B cell (primary cell): ENCODE measurements at regions not wholly inside any gene's neighbourhood (a gene's known extent, or its start where the extent isn't known, plus 50 kb on each side); places are given as distances from the start of the nearest gene placed in this dataset.

ENCODE experiments used
- ATAC-seq: fragments of 200-7000 bp; cut with Tn5 transposase; one replicate; pipeline ENCODE4 v1.10.0; 2021; ENCODE audit warnings: low read depth, mild to moderate bottlenecking, moderate number of reproducible peaks, moderate library complexity
- CTCF ChIA-PET: fragments of 350-600 bp; sonication (Branson Sonifier 250); formaldehyde crosslinking; loops from one replicate; lab custom pipeline; 2021; ENCODE audit warnings: antibody characterized with exemption, inconsistent platforms; lab: Charles Lee
- POLR2A ChIA-PET: fragments of 350-600 bp; sonication (Branson Sonifier 250); formaldehyde crosslinking; loops from one replicate; lab custom pipeline; 2021; ENCODE audit warnings: antibody characterized with exemption; lab: Charles Lee
- DNase-seq: peaks from one replicate; pipeline ENCODE4 v3.0.0; 2013
- H2AFZ ChIP-seq: 2 replicates; pipeline ENCODE4 v1.6.1; 2012; ENCODE audit warnings: mild to moderate bottlenecking, low read depth, low read length; ENCODE audit not compliant: insufficient read depth, poor library complexity, severe bottlenecking
- H3K27ac ChIP-seq, 2 donors: 1 replicate in 1 of 2; 2 replicates in 1 of 2; pipeline ENCODE4 v1.5.1; 2012 to 2013; ENCODE audit warnings: low read length in 2 of 2, mild to moderate bottlenecking in 2 of 2, moderate library complexity in 1 of 2
- H3K27me3 ChIP-seq, 4 experiments: fragments of 200-600 bp in 1 of 4; sonication (generic) in 1 of 4; replicated peaks in 1 of 4; 1 replicate in 2 of 4; 2 replicates in 2 of 4; pipeline versions ENCODE4 v1.6.1 to v1.7.0; 2013 to 2016; ENCODE audit warnings: low read length in 3 of 4, mild to moderate bottlenecking in 2 of 4, mixed read lengths in 1 of 4, moderate library complexity in 1 of 4; ENCODE audit not compliant: insufficient read depth in 4 of 4, control insufficient read depth in 3 of 4; ENCODE audit errors: control extremely low read depth in 1 of 4
- H3K36me3 ChIP-seq, 2 experiments: replicated peaks in 1 of 2; 1 replicate in 1 of 2; 2 replicates in 1 of 2; pipeline versions ENCODE4 v1.6.1 to v1.7.1; 2013; ENCODE audit warnings: low read length in 1 of 2; ENCODE audit not compliant: insufficient read depth in 2 of 2, control insufficient read depth in 1 of 2; ENCODE audit errors: control extremely low read depth in 1 of 2, extremely low read depth in 1 of 2
- H3K4me1 ChIP-seq, 2 donors: fragments of 200-600 bp in 1 of 2; sonication (generic) in 1 of 2; 1 replicate in 1 of 2; 2 replicates in 1 of 2; pipeline versions ENCODE4 v1.5.1 to v1.6.1; 2013 to 2017; ENCODE audit warnings: low read length in 2 of 2; ENCODE audit not compliant: control insufficient read depth in 2 of 2, insufficient read depth in 2 of 2
- H3K4me2 ChIP-seq: replicated peaks from 2 replicates; pipeline ENCODE3; 2012; ENCODE audit warnings: mild to moderate bottlenecking, low read depth, low read length; ENCODE audit not compliant: poor library complexity, severe bottlenecking
- H3K4me3 ChIP-seq, 5 experiments: fragments of 200-600 bp in 1 of 5; sonication (generic) in 1 of 5; 1 replicate in 3 of 5; 2 replicates in 2 of 5; pipeline versions ENCODE4 v1.5.1 to v1.7.0; 2011 to 2016; ENCODE audit warnings: low read length in 4 of 5, mild to moderate bottlenecking in 4 of 5, low read depth in 2 of 5, control low read depth in 1 of 5, moderate library complexity in 1 of 5; ENCODE audit not compliant: insufficient read depth in 1 of 5; ENCODE audit errors: control extremely low read depth in 1 of 5, extremely low read depth in 1 of 5
- H3K79me2 ChIP-seq: fragments of 200-600 bp; sonication (generic); one replicate; pipeline ENCODE4 v1.6.0; 2016; ENCODE audit warnings: low read length; ENCODE audit not compliant: control insufficient read depth, insufficient read depth
- H3K9ac ChIP-seq: fragments of 200-600 bp; sonication (generic); 2 replicates; pipeline ENCODE4 v1.6.1; 2017; ENCODE audit warnings: mild to moderate bottlenecking, low read length, moderate library complexity
- H3K9me3 ChIP-seq, 3 donors: one replicate each; pipeline versions ENCODE4 v1.6.1 to v1.7.1; 2013; ENCODE audit warnings: low read length in 2 of 3; ENCODE audit not compliant: control insufficient read depth in 2 of 3, insufficient read depth in 1 of 3; ENCODE audit errors: control extremely low read depth in 1 of 3
- H4K20me1 ChIP-seq: 2 replicates; pipeline ENCODE4 v1.6.0; 2012; ENCODE audit warnings: mild to moderate bottlenecking, low read length; ENCODE audit not compliant: insufficient read depth, control insufficient read depth, poor library complexity, severe bottlenecking
- H3K27ac Mint-ChIP-seq: one replicate; pipeline ENCODE4 v1.8.0; 2021; ENCODE audit warnings: mixed read lengths
- H3K27me3 Mint-ChIP-seq: one replicate; pipeline ENCODE4 v1.8.0; 2021; ENCODE audit warnings: mixed read lengths
- H3K4me1 Mint-ChIP-seq: one replicate; pipeline ENCODE4 v1.8.0; 2021; ENCODE audit warnings: mixed read lengths
- H3K4me3 Mint-ChIP-seq: one replicate; pipeline ENCODE4 v1.8.0; 2021; ENCODE audit warnings: mixed read lengths
- H3K9me3 Mint-ChIP-seq: one replicate; pipeline ENCODE4 v1.8.0; 2022; ENCODE audit warnings: mixed read lengths; ENCODE audit not compliant: insufficient read depth
- EZH2 ChIP-seq: IDR thresholded peaks from 2 replicates; pipeline ENCODE4 v1.6.1; 2012; ENCODE audit warnings: borderline replicate concordance, low read depth, mild to moderate bottlenecking, moderate library complexity, low read length; ENCODE audit not compliant: insufficient read depth, poor library complexity, severe bottlenecking
- WGBS: methylation state at CpG from one replicate; pipeline ENCODE4 v1.1.5; 2013; ENCODE audit warnings: missing lambda C conversion rate; ENCODE audit not compliant: insufficient coverage; 5-methylcytosine and 5-hydroxymethylcytosine counted together
- intact Hi-C: fragments of 100-400 bp; cut with micrococcal nuclease; formaldehyde crosslinking; loops from one replicate; pipeline ENCODE4 v1.10.0; 2022
- TF ChIP-seq, protein P1 (sequence below): fragments of 200-600 bp; IDR thresholded peaks from one replicate; pipeline ENCODE4 v1.8.0; 2022; ENCODE audit warnings: antibody characterized with exemption, mild to moderate bottlenecking

DNA sequence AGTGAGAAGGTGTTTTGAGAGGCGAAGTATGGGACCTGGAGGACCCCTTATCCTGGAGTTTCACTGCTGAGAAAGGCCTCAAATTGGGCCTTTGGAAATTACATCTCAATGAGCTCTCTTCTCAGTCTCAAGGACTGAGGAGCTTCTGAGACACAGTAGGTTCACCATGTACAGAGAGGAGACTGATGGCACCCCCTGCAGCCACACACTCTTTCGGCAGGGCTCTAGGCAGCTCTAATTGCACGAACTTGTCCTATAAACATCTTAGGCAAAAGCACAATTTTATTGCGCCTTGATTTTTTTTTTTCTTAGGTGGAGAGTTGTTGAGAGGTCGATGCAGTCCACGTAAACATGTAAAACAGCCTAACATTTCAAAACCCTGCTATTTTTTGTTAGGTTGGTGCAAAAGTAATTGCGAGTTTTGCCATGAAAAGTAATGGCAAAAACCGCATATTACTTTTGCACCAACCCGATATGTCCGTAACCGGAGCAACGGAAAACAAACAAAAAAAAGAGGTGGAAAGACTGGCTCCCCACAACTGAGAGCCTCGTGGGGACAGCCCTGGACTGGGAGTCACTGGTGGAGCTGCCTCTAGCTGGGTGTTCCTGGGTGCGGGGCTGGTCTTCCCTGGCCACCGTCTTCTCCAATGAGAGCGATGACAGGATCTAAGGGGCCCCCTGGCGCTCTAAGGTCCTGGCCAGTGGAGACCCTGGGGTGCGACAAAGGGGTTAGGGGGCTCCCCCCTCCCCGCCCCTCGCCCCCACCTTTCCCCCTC, 84.0 kb upstream of the EYA2 start:
- 78% methylated on average over 12 of the region's 20 CpGs for WGBS
- Mint-ChIP-seq H3K4me1 (no peaks in the 10 kb centered on the region), H3K4me3 (no peak overlapping the region), H3K27ac (no peak overlapping the region), H3K27me3 (peaks cover 41% of the 10 kb centered on the region), H3K9me3 (no peaks in the 10 kb centered on the region)
- DNase-seq = no peak
- H3K4me2 ChIP-seq = no peak overlapping the region
- intact Hi-C loops = no loop called here
- no peak overlapping the region for H3K9ac ChIP-seq
- no peak overlapping the region for H2AFZ ChIP-seq
- no peaks in the 10 kb centered on the region for H4K20me1 ChIP-seq
- no peaks in the 10 kb centered on the region for H3K9me3 ChIP-seq
- H3K27ac ChIP-seq = no peak overlapping the region
- no peaks in the 10 kb centered on the region for H3K79me2 ChIP-seq
- H3K36me3 ChIP-seq = no peaks in the 10 kb centered on the region
- ChIA-PET CTCF (no interaction called here), POLR2A (no interaction called here)
- H3K27me3 ChIP-seq = peaks cover 0 to 18% (median 3%) of the 10 kb centered on the region in 4 experiments
- TF ChIP-seq, protein P1, sequence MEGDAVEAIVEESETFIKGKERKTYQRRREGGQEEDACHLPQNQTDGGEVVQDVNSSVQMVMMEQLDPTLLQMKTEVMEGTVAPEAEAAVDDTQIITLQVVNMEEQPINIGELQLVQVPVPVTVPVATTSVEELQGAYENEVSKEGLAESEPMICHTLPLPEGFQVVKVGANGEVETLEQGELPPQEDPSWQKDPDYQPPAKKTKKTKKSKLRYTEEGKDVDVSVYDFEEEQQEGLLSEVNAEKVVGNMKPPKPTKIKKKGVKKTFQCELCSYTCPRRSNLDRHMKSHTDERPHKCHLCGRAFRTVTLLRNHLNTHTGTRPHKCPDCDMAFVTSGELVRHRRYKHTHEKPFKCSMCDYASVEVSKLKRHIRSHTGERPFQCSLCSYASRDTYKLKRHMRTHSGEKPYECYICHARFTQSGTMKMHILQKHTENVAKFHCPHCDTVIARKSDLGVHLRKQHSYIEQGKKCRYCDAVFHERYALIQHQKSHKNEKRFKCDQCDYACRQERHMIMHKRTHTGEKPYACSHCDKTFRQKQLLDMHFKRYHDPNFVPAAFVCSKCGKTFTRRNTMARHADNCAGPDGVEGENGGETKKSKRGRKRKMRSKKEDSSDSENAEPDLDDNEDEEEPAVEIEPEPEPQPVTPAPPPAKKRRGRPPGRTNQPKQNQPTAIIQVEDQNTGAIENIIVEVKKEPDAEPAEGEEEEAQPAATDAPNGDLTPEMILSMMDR = no peak
- no peak for TF ChIP-seq EZH2
- no peak for ATAC-seq
- H3K4me3 ChIP-seq = no peak overlapping the region
- H3K4me1 ChIP-seq = no peaks in the 10 kb centered on the region

DNA sequence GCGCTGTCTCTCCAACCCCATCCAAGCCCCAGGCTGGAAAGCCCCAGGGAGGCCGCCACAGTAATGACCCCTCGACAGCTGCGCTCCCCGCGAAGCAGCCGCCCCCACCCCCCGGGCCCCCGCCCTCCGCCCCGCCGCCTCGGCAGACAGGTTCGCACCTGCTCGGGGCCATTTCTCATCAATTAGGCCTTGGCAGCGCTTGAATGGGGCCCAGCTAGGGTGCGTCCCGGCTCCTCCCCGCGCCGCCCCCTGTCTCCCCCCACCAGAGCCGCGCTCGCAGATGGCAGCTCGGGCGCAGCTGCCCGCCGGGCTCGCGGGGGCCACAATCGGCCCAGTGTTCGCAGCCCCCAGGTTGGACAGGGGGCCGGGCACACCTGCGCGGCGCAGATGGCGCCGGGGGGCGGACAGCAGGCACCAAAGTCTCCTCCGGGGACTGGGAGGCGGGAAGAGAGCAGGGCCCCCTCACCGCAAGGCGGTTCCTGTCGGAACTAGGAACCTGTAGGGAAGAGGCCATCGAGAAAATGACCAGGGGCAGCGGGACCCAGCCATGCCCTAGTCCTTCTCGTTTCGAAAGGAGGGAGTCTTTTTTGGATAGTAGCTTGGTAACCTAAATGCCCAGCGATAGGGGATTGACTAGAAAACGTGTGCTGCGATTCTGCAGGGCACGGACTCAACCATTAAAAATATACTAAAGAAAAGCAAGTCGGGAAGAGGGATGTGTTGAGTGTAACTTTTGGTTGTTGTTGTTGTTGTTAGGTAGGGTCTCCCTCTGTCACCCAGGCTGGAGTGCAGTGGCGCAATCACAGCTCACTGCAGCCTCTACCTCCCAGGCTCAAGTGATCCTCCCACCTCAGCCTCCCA, 83.2 kb upstream of the EYA2 start:
- Histone ChIP-seq H3K4me3 (no peak overlapping the region), H3K79me2 (no peaks in the 10 kb centered on the region), H2AFZ (no peak overlapping the region), H3K9ac (no peak overlapping the region), H3K36me3 (no peaks in the 10 kb centered on the region), H3K4me2 (no peak overlapping the region), H3K9me3 (no peaks in the 10 kb centered on the region), H3K4me1 (no peaks in the 10 kb centered on the region), H3K27ac (no peak overlapping the region), H4K20me1 (no peaks in the 10 kb centered on the region), H3K27me3 (peaks cover 0 to 26% (median 3%) of the 10 kb centered on the region in 4 experiments)
- Mint-ChIP-seq H3K4me3 (no peak overlapping the region), H3K27me3 (peaks cover 45% of the 10 kb centered on the region), H3K9me3 (no peaks in the 10 kb centered on the region), H3K4me1 (no peaks in the 10 kb centered on the region), H3K27ac (no peak overlapping the region)
- DNase-seq (no peak), ATAC-seq (no peak)
- TF ChIP-seq, protein P1 = no peak
- TF ChIP-seq EZH2 = no peak
- intact Hi-C loops = no loop called here
- CTCF ChIA-PET = no interaction called here
- POLR2A ChIA-PET = no interaction called here
- WGBS = 9% methylated on average over 39 of the region's 54 CpGs
